A549 (cell line): ENCODE measurements at regions not wholly inside any gene's neighbourhood (a gene's known extent, or its start where the extent isn't known, plus 50 kb on each side); places are given as distances from the start of the nearest gene placed in this dataset.

Source experiments
- ATAC-seq, 2 experiments: fragments of 200-7000 bp in 1 of 2; fragments of >200 bp in 1 of 2; cut with Nextera tagmentation in 1 of 2; cut with Tn5 transposase in 1 of 2; 3 replicates each; pipeline versions ENCODE4 v1.8.0 to v1.9.1; 2018 to 2020; ENCODE audit warnings: mild to moderate bottlenecking in 1 of 2, moderate library complexity in 1 of 2
- CTCF ChIA-PET: fragments of 300-600 bp; sonication (Branson Sonifier 250); formaldehyde crosslinking; extraction: SDS; loops from one replicate; lab custom pipeline; 2021; ENCODE audit warnings: antibody characterized with exemption, inconsistent platforms; lab: Yijun Ruan, JAX
- POLR2A ChIA-PET: fragments of 350-600 bp; formaldehyde crosslinking; extraction: SDS; loops from one replicate; lab custom pipeline; 2021; ENCODE audit warnings: antibody characterized with exemption, inconsistent platforms; lab: Yijun Ruan, JAX
- DNase-seq, 2 experiments: peaks; one replicate each; pipeline versions ENCODE4 v3.0.0 to v3.0.0-alpha.2; 2011 to 2016; ENCODE audit warnings: low read depth in 1 of 2, low spot score in 1 of 2
- FAIRE-seq: peaks from 2 replicates; lab custom pipeline; 2011; peaks lifted over from hg19 to GRCh38; lab: Jason Lieb, UNC
- H3K27ac ChIP-seq, 2 experiments: fragments of >200 bp; sonication (Bioruptor Twin); formaldehyde crosslinking; 3 replicates each; pipeline ENCODE4 v1.5.1; 2016 to 2017
- H3K4me1 ChIP-seq: fragments of >200 bp; sonication (Bioruptor Twin); formaldehyde crosslinking; 3 replicates; pipeline ENCODE4 v1.6.1; 2016
- H3K4me2 ChIP-seq: fragments of >200 bp; sonication (Bioruptor Twin); formaldehyde crosslinking; 3 replicates; pipeline ENCODE4 v1.6.1; 2016
- H3K4me3 ChIP-seq: fragments of >200 bp; sonication (Bioruptor Twin); formaldehyde crosslinking; 3 replicates; pipeline ENCODE4 v1.5.1; 2016
- H3K9me3 ChIP-seq: fragments of >200 bp; sonication (Bioruptor Twin); formaldehyde crosslinking; 3 replicates; pipeline ENCODE4 v1.6.1; 2016
- ATOH8 ChIP-seq: fragments of 250-450 bp; sonication (Bioruptor Pico); IDR thresholded peaks from 2 replicates; pipeline ENCODE4 v1.5.0; 2020; ENCODE audit warnings: low read depth, mild to moderate bottlenecking, moderate library complexity
- BCL3 ChIP-seq: fragments of >200 bp; sonication (Bioruptor Twin); formaldehyde crosslinking; IDR thresholded peaks from 3 replicates; pipeline ENCODE4 v1.6.1; 2016
- CEBPB ChIP-seq, 2 experiments: fragments of >200 bp in 1 of 2; sonication (Bioruptor Twin) in 1 of 2; formaldehyde crosslinking in 1 of 2; IDR thresholded peaks; 2 replicates each; pipeline ENCODE4 v1.6.1; 2012 to 2016
- CHD4 ChIP-seq: fragments of 200-600 bp; sonication (generic); IDR thresholded peaks from 2 replicates; pipeline ENCODE4 v1.6.1; 2016; ENCODE audit warnings: antibody characterized with exemption, mild to moderate bottlenecking, borderline replicate concordance
- EP300 ChIP-seq, 2 experiments: fragments of >200 bp; sonication (Bioruptor Twin); formaldehyde crosslinking; IDR thresholded peaks; 2 replicates in 1 of 2; 3 replicates in 1 of 2; pipeline ENCODE4 v1.6.1; 2016 to 2017
- FOSL2 ChIP-seq, 2 experiments: fragments of 450-650 bp in 1 of 2; fragments of >200 bp in 1 of 2; sonication (Bioruptor Twin) in 1 of 2; formaldehyde crosslinking; IDR thresholded peaks; 2 replicates each; pipeline versions ENCODE4 v1.5.0 to v1.6.1; 2016 to 2020; ENCODE audit warnings: mild to moderate bottlenecking in 1 of 2, moderate library complexity in 1 of 2
- FOXS1 ChIP-seq: fragments of 250-450 bp; sonication (Bioruptor Pico); IDR thresholded peaks from 2 replicates; pipeline ENCODE4 v1.5.0; 2020; ENCODE audit warnings: mild to moderate bottlenecking, moderate library complexity
- HES2 ChIP-seq: fragments of >200 bp; sonication (Bioruptor Twin); formaldehyde crosslinking; IDR thresholded peaks from 2 replicates; pipeline ENCODE4 v1.6.1; 2016
- HMGXB4 ChIP-seq: fragments of 250-450 bp; sonication (Bioruptor Pico); IDR thresholded peaks from 2 replicates; pipeline ENCODE4 v1.5.0; 2021; ENCODE audit warnings: mild to moderate bottlenecking, moderate library complexity, borderline replicate concordance
- HOXB5 ChIP-seq: fragments of 250-450 bp; sonication (Bioruptor Pico); IDR thresholded peaks from 2 replicates; pipeline ENCODE4 v1.5.0; 2020; ENCODE audit warnings: mild to moderate bottlenecking, moderate library complexity
- JUNB ChIP-seq: fragments of >200 bp; sonication (Bioruptor Twin); formaldehyde crosslinking; IDR thresholded peaks from 2 replicates; pipeline ENCODE4 v1.6.1; 2016
- KDM1A ChIP-seq: fragments of 200-600 bp; sonication (generic); IDR thresholded peaks from 2 replicates; pipeline ENCODE4 v1.6.1; 2016; ENCODE audit warnings: low read depth, mild to moderate bottlenecking
- MAFK ChIP-seq: fragments of 450-650 bp; IDR thresholded peaks from 2 replicates; pipeline ENCODE4 v1.6.1; 2014; ENCODE audit not compliant: partially characterized antibody
- NFE2L2 ChIP-seq: fragments of 150-350 bp; conservative IDR thresholded peaks from 2 replicates; pipeline ENCODE4 v1.6.1; 2014; ENCODE audit warnings: low read length
- PBX3 ChIP-seq: IDR thresholded peaks from 2 replicates; pipeline ENCODE4 v1.6.1; 2012
- RARB ChIP-seq: fragments of 250-450 bp; sonication (Bioruptor Pico); IDR thresholded peaks from 2 replicates; pipeline ENCODE4 v1.8.0; 2021; ENCODE audit warnings: mild to moderate bottlenecking, moderate library complexity
- SMC3 ChIP-seq: fragments of >200 bp; sonication (Bioruptor Twin); formaldehyde crosslinking; IDR thresholded peaks from 3 replicates; pipeline ENCODE4 v1.6.1; 2018; ENCODE audit warnings: inconsistent platforms
- TFCP2L1 ChIP-seq: fragments of 250-450 bp; sonication (Bioruptor Pico); IDR thresholded peaks from 2 replicates; pipeline ENCODE4 v1.5.0; 2021; ENCODE audit warnings: mild to moderate bottlenecking
- ZFP36 ChIP-seq: fragments of 450-650 bp; IDR thresholded peaks from 2 replicates; pipeline ENCODE4 v1.6.1; 2014; ENCODE audit warnings: borderline replicate concordance; ENCODE audit not compliant: partially characterized antibody
- ZNF302 ChIP-seq: fragments of 250-450 bp; sonication (Bioruptor Pico); IDR thresholded peaks from 2 replicates; pipeline ENCODE4 v1.9.0; 2021; ENCODE audit warnings: inconsistent platforms, mild to moderate bottlenecking, moderate library complexity
- ZSCAN20 ChIP-seq: fragments of 250-450 bp; sonication (Bioruptor Pico); IDR thresholded peaks from 2 replicates; pipeline ENCODE4 v1.8.0; 2022; ENCODE audit warnings: mild to moderate bottlenecking, moderate library complexity
- WGBS: methylation state at CpG from one replicate; pipeline ENCODE4 v1.1.6; 2017; ENCODE audit errors: missing lambda C conversion rate; 5-methylcytosine and 5-hydroxymethylcytosine counted together

- no peak for ATAC-seq
- DNase-seq, result no peak
- Histone ChIP-seq H3K27ac (no peak overlapping the region), H3K4me1 (no peaks in the 10 kb centered on the region), H3K4me2 (no peak overlapping the region), H3K4me3 (no peak overlapping the region), H3K9me3 (no peaks in the 10 kb centered on the region)
- CTCF ChIA-PET, result interaction anchor here (0.6 to 1.2 kb wide), 3 partner anchors 14 to 199 kb away, joined by 3 to 6 read pairs (median 3); no protein-coding TSS in a partner anchor
- WGBS, result 35% methylated on average over 2 of the region's 2 CpGs
- FAIRE-seq, result no peak
- no peak for TF ChIP-seq ZSCAN20 (CRISPR knock-in tag)
- no peak for TF ChIP-seq ZFP36
- TF ChIP-seq NFE2L2, result no peak
- no peak for TF ChIP-seq HOXB5
- no peak for TF ChIP-seq EP300 (IDR thresholded peaks at IDR 0.05)
- no peak for TF ChIP-seq CEBPB (IDR thresholded peaks at IDR 0.05)
- TF ChIP-seq FOXS1 (CRISPR knock-in tag), result no peak
- no peak for TF ChIP-seq RARB (CRISPR knock-in tag)
- TF ChIP-seq CHD4, result no peak
- POLR2A ChIA-PET, result no interaction called here
Observed at GRCh38 chr12:93186131-93186530, 191.6 kb upstream of the NUDT4 start.

GRCh38 chr12:93186621-93187020, 191.1 kb upstream of the NUDT4 start:
- no peaks in the 10 kb centered on the region for H3K4me1 ChIP-seq
- no peak for DNase-seq
- TF ChIP-seq FOSL2 (IDR thresholded peaks at IDR 0.05) (no peak), FOSL2 (CRISPR knock-in tag; IDR thresholded peaks at IDR 0.05) (no peak), MAFK (no peak)
- TF ChIP-seq, all 56 proteins: peak for 0
- Histone ChIP-seq H3K27ac (no peak overlapping the region), H3K4me3 (no peak overlapping the region), H3K9me3 (no peaks in the 10 kb centered on the region), H3K4me2 (no peak overlapping the region)
- FAIRE-seq (no peak), ATAC-seq (no peak)
- WGBS, result 85% methylated on average over 2 of the region's 2 CpGs
- ChIA-PET POLR2A (no interaction called here), CTCF (interaction anchor here (0.6 to 1.2 kb wide), 2 partner anchors 13 to 199 kb away, joined by 3 to 6 read pairs; no protein-coding TSS in a partner anchor)

GRCh38 chr12:93191423-93191822, 186.3 kb upstream of the NUDT4 start:
- Histone ChIP-seq H3K9me3 (peaks cover 13% of the 10 kb centered on the region; the same call in 2 of the 3 replicates), H3K4me3 (no peak overlapping the region), H3K4me2 (no peak overlapping the region), H3K27ac (no peak overlapping the region), H3K4me1 (no peaks in the 10 kb centered on the region)
- WGBS, result 17% methylated on average over 2 of the region's 2 CpGs
- TF ChIP-seq ATOH8 (no peak), BCL3 (no peak), ZNF302 (CRISPR knock-in tag) (no peak), HES2 (no peak), KDM1A (no peak), TFCP2L1 (CRISPR knock-in tag) (no peak), EP300 (IDR thresholded peaks at IDR 0.05) (no peak), PBX3 (no peak), CHD4 (no peak), CEBPB (IDR thresholded peaks at IDR 0.05) (no peak), HMGXB4 (CRISPR knock-in tag) (no peak), JUNB (no peak), SMC3 (no peak), FOXS1 (CRISPR knock-in tag) (no peak)
- POLR2A ChIA-PET, result no interaction called here
- no peak for ATAC-seq
- CTCF ChIA-PET, result interaction anchor here (1.2 kb wide), 1 partner anchor 15 kb away, joined by 3 read pairs; no protein-coding TSS in a partner anchor
- no peak for DNase-seq
- FAIRE-seq, result no peak
